Mesenteric fat pad (tissue), 1 donor: ENCODE measurements at regions not wholly inside any gene's neighbourhood (a gene's known extent, or its start where the extent isn't known, plus 50 kb on each side); places are given as distances from the start of the nearest gene placed in this dataset.
"Not testable (repeated sequence)": the region's sequence is repeated elsewhere in the genome, so short reads cannot be mapped to it uniquely, and the experiment has no call there.

Source experiments
- DNase-seq: peaks from one replicate; pipeline ENCODE4 v3.0.0-alpha.2; 2020; ENCODE audit warnings: low spot score
- donor health status: DM: yes; HTN: yes; CAD: no.

DNA sequence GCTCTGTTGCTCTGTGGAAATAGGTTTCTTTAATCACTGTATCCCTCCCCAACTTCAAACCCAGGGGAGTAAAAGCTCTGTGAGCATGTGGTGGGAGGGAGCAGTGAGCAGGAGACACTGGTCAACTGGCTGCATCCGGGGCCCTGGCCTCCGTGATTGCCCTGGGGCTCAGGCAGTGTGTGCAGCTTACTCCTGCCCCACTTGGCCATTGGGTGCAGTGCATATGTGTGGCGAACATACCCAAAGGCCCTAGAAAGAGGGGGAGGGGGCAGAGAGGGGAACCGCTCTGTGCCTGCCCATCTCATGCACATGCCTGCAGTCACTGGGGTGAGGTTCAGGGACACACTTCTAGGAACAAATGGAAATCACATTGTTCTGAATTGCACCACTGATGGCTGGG lies 378.7 kb downstream of the ZBBX start:
- no peak for DNase-seq

DNA sequence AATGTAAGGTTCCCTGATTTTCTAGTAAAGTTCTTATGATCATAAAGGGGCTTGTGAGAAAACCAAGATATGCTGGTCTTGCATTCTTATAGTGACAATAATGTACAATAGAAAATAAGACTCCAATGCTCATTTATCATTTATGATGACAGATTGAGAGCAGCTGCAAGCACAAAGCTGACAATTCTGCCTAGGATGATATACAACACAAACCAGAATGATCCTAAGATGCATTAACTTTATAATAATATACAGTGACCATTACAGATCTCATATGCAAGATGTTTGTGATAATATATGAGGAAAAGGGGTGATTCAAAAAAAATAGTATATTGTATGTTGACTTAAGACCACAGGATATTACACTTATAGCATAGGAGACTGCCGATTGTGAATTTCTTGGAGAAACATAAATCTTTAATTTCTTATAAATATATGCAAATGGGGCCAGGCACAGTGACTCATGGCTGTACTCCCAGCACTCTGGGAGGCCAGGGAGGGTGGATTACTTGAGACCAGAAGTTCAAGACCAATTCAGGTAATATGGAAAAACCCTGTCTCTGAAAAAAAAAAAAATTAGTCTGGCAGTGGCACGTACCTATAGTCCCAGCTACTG lies 387.0 kb downstream of the ZBBX start:
- DNase-seq = no peak

DNA sequence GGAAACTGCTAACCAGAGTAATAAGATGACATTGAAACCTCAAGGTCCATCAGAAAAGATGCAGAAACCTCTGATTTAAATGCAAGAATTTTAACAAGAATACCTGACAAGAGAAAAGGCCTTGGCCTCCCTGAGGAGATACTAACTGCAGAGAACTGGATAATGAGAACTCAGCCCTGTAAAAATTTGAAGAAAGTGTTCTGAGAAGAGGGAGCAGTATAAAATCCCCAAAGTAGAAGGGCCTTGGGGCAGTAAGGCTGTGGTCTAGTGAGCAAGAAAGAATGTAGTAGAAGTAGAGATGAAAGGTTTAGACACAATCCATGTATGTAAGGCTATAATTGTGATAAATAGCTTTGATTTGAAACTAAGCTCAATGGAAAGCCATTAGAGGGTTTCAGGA lies 394.1 kb downstream of the ZBBX start:
- no peak for DNase-seq

DNA sequence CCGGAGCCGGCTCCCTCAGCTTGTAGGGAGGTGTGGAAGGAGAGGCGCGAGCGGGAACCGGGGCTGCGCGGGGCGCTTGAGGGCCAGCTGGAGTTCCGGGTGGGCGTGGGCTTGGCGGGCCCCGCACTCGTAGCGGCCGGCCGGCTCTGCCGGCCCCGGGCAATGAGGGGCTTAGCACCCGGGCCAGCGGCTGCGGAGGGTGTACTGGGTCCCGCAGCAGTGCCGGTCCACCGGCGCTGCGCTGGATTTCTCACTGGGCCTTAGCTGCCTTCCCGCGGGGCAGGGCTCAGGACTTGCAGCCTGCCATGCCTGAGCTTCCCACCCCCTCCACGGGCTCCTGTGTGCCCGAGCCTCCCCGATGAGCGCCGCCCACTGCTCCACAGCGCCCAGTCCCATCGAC lies 404.3 kb downstream of the ZBBX start:
- not testable (repeated sequence) for DNase-seq

DNA sequence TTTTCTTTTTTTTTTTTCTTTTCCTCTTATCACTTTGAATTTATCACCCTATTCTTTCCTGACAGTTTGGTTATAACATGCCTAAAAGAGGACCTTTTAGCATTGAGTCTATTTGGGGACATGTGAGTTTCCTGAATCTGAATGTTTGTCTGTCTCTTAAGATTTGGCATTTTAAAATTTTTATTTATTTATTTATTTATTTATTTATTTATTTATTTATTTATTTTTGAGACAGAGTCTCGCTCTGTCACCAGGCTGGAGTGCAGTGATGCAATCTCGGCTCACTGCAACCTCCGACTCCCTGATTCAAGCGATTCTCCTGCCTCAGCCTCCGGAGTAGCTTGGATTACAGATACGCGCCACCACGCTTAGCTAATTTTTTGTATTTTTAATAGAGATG lies 412.4 kb downstream of the ZBBX start:
- DNase-seq = not testable (repeated sequence)

DNA sequence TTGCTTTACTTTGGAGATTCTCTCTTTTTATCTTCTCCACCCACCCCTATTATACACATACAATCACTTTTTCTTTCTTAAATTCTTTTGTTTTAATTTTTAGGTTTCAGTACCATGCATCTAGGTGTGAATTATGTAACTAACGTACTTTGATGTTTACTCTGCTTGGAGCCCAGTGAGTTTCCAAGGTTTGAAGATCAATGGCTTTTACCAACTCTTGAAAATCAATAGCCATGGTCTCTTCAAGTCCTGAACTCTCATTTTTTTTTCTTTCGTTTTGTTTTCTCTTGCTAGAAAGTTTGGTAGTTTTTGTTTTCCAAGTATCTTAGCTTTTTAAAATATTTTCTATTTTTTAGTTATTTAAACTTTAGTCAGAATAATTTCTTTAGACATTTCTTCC lies 417.2 kb downstream of the ZBBX start:
- DNase-seq = no peak

DNA sequence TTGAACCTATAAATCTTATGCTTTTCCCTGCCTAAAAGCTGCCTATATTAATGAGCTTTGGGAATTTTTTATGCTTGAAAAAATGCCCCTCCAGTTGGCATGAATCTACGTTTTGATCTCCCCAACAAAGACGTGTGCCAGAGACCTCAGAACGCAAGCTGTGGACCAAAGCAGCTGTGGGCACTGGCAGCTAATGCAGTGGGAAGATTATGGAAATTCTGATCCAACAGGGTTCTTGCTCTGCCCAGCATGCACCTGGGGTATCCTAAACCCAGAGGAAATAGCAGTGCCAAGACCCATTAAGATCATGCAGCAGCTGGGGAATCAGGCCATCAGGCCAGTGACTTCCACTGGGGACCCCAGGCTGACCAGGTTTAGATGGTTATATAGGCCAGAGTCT lies 423.0 kb downstream of the ZBBX start:
- DNase-seq = no peak

DNA sequence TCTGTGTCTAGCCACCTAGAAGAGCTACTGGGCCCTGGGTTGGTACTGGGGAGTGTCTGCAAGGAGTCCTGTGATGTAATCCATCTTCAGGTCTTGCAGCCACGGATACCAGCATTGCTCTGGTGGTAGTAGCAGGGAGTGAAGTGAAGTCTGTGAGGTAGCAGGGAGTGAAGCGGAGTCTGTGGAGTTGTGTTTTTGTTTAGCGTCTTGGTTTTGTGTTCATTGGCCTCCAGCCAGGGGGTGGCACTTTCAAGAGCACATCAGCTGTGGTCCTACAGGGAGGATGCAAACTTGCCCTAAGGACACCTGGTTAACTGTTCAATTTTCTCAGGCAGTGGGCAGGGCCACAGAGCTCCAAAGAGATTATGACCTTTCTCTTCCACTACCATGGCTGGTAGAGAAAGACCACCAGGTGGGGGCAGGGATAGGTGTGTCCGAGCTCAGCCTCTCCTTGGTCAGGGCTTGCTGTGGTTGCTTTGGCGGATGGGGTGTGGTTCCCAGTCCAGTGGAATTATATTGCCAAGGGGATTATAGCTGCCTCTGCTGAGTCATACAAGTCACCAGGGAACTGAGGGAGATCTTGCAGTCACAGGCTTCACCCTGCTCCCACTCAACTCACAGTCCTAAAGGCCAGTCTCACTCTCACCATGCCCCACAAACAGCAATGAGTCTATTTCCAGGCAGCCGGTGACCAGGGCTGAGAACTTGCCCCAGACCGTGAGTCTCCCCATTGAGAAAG lies 424.7 kb downstream of the ZBBX start:
- no peak for DNase-seq

DNA sequence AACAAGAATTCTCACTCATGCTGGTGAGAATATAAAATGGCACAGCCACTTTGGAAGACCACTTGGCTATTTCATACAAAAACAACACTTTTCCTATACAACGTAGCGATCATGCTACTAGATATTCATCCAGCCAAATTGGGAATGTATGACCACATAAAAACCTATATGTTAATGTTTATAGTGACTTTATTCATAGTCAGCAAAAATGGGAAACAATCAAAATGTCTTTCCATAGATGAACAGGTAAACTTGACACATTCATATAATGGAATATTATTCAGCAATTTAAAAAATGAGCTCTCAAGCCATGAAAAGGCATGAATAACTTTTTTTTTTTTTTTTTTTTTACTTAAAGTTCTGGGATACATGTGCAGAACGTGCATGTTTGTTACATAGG lies 445.2 kb downstream of the ZBBX start:
- DNase-seq = no peak

DNA sequence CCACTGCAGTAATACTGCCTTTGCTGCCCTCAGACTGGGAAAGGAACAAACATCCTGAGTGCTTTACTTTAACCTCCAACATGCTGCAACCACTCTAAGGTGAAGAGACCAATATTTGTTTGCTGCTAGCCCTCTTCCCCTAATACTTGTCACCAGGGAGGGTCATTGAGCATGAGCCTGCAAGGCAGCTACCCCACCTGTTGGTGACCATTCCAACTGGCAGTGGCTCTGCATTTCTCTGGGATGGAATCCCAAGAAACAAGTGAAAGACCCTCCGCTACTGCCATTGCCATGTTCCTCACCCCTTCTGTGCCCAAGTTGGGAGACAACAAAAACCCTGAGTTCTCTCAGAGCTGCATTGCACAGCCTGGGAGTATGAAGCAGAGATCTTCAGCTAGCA lies 462.7 kb downstream of the ZBBX start:
- DNase-seq = no peak

DNA sequence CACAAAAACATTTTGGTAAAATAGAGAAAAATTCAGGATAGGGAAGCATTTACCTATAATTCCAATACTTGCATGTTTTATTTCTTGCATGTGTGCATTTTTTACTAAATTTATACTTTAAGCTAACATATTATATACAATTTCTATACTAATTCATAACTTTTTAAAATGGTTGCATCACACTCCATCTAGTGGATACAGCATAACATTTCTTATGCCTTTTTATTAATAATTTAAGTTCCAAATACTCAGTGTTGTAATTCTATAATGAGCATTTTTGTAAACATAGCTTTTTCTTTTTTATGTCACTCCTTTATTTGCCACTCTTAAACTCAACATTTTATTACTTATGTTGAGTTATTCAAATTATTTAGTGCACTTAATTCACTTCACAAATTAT lies 477.7 kb downstream of the ZBBX start:
- no peak for DNase-seq

DNA sequence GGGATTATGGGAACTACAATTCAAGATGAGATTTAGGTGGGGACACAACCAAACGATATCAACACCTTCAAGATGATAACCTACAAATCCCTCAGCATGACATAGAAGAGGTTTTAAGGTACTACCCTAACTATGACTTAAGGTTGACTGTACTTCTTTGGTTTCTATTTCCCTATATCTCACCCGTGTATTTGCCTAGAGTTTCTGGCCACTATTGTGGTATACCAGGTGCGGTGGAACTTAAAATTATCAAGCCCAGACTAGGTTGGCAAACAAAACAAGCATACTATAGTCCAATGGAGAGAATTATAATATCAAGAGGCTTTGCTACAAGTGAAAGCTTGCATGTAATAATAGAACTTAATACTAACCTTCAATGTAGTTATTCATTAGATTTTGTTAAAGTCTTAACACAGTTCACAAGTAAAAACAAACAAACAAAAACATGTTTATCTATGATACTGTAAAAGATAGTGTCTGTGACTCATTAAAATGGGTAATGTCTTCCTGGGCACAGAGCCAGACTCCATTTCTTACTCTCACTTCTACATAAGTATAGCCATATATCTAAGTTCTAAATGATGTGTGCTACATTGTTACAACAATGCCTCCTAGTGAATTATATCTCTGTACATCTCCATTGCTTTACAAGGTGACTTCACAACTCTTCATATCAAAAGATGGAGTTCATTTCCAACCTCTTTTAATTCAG lies 479.1 kb downstream of the ZBBX start:
- no peak for DNase-seq

DNA sequence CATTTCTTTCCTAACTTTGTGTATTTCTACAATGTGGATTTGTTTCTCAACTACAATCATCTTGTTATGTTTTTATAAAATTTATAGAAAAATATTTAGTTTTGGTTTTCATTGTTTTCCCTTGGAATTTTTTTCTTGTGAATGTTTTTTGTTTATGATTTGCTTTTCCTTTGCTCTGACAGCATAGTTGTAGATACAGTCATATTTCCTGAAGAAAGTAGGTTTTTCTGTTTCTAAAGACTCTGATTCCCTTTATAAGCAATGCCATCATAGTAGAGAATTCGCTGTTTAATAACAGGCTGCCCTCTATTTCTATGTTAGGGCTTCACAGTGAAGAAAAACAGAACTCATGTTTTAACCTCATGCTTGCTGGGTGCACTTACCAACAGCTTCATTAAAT lies 482.3 kb downstream of the ZBBX start:
- DNase-seq = no peak

DNA sequence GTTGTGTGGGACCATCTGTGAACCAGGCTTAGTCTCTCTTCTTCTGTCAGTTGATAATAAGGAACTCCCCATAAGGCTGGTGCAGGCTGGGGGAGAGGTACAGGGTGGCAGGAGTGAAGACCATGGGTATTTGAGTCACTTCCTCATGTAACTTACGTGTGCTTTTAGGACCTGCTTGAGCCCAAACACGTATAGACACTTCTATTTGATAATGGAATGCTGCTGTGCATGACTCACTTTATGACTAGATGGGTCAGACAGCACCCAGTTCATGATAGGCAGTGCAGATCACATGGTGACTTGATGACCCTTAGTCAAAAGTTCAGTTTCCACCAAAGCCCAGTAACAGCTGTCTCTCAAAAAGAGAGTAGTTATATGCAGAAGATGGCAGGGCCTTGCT lies 490.9 kb downstream of the ZBBX start:
- no peak for DNase-seq

DNA sequence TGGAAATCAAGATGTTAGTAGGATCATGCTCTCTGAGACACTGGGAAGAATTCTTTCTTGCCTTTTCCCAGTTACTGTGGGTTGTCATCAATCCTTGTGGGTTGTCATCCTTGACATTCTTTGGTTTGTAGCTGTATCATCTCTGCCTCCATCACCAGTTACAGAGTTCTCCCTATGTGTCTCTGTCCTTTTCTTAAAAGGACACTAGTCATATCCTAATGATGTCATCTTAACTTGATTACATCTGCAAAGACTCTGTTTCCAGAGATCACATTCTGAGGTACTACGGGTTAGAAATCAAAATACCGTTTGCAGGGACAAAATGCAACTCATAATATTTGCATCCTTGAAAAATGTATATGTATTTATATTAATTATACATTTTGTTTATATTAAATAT lies 500.4 kb downstream of the ZBBX start:
- DNase-seq = no peak

DNA sequence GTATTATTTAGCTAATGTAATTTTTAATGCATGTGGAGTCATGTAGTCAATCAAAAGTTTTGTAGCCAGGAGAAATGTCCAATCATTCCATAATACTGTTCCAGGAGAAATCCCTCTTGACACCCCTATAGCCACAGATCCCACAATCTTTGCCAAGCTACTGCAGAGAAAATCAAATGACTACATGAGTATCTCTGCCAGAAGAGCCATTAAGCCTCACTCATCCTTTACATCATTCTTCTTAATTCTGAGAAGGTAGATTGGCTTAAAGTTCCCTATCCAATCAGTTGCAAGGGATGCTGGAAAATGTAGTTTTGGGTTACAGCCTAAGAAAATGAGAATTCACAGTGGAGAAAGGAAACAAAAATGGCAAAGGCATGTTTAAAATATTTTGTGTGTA lies 502.1 kb downstream of the ZBBX start:
- no peak for DNase-seq

DNA sequence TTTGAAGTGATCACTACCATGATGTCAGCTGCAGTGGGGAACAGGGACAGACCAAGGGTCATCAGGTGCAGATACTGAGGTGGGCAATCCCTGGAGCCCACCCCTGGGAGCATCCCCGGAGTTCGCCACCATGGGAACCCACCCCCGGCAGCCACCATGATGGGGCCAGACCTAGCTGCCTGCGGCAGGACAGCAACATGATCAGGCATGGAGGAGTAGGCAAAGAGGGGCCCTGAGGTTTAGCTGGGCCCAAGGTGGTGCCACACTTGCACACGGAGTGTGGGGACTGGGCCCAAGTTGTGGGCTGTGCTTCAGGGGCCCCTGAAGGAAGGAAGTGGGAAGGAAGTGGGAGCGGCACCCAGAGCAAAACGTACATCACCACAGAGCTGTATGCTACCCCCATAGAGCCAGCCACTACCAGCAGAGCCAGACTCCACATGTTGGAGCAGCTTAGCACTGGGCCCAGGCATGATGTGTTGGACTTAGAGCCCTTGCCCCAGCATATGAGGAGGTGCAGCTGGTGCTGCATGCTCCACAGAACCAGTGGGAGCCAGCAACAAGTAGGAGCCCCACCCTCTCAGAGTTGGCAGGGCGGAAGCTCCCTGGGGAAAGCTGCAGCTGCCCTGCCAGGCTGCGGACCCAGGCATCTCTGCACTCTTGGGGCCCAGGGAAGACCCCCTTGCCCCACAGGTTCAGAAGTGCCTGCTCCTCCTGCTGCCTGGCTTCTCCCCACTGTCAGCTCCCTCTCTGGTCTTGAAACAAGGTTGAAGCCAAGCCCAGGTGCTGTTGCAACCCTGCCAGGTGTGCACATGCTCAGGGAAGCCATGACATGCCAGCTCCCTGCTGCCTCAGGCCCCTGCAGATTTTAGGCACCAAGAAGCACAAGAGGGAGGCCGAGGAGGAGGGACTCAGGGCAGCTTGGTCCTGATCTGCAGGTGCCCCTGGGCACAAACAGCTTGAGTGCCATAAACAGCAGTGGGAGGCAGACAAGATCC lies 515.3 kb downstream of the ZBBX start:
- DNase-seq = no peak

DNA sequence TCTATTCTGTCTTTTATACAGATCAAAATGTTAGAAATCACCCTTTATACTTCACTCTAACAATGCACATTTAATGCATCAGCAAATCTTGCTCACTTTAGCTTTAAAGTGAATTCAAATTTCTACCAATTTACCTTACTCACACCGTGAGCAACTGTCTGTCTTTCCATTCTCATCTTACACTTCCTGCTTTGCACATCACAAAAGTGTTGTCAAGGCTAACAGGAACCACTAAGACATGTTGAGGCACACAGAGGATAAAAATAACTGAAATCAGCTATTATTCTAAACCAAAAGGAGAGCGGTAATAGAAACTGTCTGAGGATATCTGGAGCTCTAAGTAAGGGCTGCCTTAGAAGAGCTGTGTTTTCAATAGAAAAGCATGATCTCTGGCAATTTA lies 519.9 kb downstream of the ZBBX start:
- DNase-seq = no peak

DNA sequence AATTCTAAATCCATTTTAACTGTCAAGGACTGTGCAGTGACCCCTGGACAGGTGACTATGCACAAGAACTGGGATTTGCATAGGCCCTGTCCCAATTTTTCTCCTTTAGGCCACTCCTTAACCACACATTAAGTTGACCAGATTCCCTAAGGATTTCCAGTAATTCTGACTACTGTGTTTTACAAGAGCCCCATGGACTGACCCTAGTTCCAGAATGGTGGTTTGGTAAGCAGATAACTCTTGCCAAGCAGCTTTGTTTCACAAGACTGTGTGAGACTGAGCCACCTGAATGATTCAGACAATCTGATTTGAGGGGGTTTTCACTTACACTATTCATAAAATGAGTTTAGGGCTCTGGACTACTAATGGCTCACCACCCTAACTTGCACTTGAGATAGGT lies 535.8 kb downstream of the ZBBX start:
- no peak for DNase-seq

DNA sequence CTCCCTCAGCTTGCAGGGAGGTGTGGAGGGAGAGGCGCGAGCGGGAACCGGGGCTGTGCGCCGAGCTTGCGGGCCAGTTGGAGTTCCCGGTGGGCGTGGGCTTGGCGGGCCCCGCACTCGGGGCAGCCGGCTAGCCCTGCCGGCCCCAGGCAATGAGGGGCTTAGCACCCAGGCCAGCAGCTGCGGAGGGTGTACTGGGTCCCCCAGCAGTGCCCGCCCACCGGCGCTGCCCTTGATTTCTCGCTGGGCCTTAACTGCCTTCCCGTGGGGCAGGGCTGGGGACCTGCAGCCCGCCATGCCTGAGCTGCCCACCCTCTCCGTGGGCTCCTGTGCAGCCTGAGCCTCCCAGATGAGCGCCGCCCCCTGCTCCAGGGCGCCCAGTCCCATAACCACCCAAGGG lies 537.3 kb downstream of the ZBBX start:
- DNase-seq = not testable (repeated sequence)

DNA sequence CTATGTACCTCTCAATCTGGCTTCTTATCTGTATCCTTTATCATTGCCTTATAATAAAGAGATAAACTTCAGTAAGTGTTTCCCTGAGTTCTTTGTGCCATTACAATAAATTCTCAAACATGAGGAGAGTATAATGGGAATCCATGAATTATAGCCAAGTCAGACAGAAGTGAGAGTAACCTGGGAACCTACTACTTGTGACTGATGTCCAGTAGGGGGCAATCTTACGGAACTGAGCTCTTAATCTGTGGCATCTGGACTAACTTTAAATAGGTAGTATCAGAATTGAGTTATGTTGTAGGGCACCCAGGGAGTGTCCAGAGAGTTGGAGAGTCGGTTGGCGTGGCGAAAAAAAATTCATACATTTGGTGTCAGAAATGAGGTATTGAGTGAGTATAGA lies 542.6 kb downstream of the ZBBX start:
- no peak for DNase-seq

DNA sequence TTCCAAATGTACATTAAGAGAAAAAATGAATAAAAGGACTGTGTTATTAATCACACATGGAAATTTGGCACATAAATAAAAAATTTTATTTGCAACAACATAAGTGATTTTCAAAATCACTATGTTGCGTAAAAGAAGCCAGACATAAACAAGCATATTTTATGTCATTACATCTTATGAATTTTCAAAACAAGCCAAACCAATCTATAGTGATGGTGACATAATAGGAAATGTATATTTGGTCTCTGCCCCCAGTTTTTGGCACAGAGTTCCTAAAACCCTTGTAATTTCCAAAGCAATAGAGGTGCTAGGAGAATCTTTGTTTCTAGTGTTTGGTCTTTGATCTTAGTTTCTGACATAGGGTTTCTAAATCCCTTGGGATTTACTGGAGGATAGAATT lies 543.3 kb downstream of the ZBBX start:
- no peak for DNase-seq
